ENCODE measurements at regions not wholly inside any gene's neighbourhood (a gene's known extent, or its start where the extent isn't known, plus 50 kb on each side); places are given as distances from the start of the nearest gene placed in this dataset.

- Histone ChIP-seq H3K27me3 (replicated peaks in 1 of 4; ENCODE audit: control insufficient read depth in 3 of 4, extremely low read depth in 1 of 4, insufficient read depth in 3 of 4, low read length in 3 of 4) (no peaks in the 10 kb centered on the region), H2BK12ac (ENCODE audit: low read depth, low read length) (no peak overlapping the region), H2BK5ac (ENCODE audit: low read depth, low read length) (no peak overlapping the region), H3K56ac (replicated peaks; ENCODE audit: insufficient read length, low read depth, low read length) (no peak overlapping the region), H2BK15ac (ENCODE audit: low read length) (no peak overlapping the region), H4K91ac (replicated peaks; ENCODE audit: insufficient read length, low read length) (no peak overlapping the region), H4K8ac (ENCODE audit: extremely low read depth, insufficient read depth, low read length) (no peak overlapping the region), H4K20me1 (replicated peaks in 1 of 2; ENCODE audit: control insufficient read depth in 1 of 2, insufficient read depth in 2 of 2, low read length in 2 of 2) (no peaks in the 10 kb centered on the region), H3K27ac (ENCODE audit: low read depth, low read length) (no peak overlapping the region), H2AFZ (ENCODE audit: low read length) (no peak overlapping the region; the same call in 1 of the 2 replicates), H3K36me3 (ENCODE audit: control insufficient read depth in 2 of 4, insufficient read depth in 4 of 4, low read length in 3 of 4) (no peaks in the 10 kb centered on the region), H3K79me1 (ENCODE audit: low read depth, low read length) (no peaks in the 10 kb centered on the region), H3K4me1 (replicated peaks in 1 of 4; ENCODE audit: control insufficient read depth in 3 of 4, insufficient read depth in 4 of 4, low read length in 3 of 4) (no peaks in the 10 kb centered on the region), H3K18ac (ENCODE audit: extremely low read depth, low read length) (no peak overlapping the region), H3K79me2 (ENCODE audit: control insufficient read depth in 1 of 2, insufficient read depth in 2 of 2, low read length in 2 of 2) (no peaks in the 10 kb centered on the region), H3K23ac (ENCODE audit: insufficient read length) (no peak overlapping the region), H3K14ac (ENCODE audit: insufficient read length) (no peak overlapping the region), H3K4ac (replicated peaks; ENCODE audit: insufficient read length, low read depth, low read length) (no peak overlapping the region), H3K23me2 (ENCODE audit: low read depth, low read length) (no peaks in the 10 kb centered on the region), H2AK5ac (ENCODE audit: low read depth, low read length) (no peak overlapping the region), H3K9ac (replicated peaks in 1 of 4; ENCODE audit: extremely low read depth in 1 of 4, low read depth in 3 of 4, low read length in 3 of 4) (no peak overlapping the region), H2BK20ac (ENCODE audit: low read length) (no peak overlapping the region), H3K4me2 (ENCODE audit: insufficient read depth in 1 of 2, low read depth in 2 of 2, low read length in 2 of 2) (no peak overlapping the region), H3K4me3 (ENCODE audit: extremely low read depth in 1 of 4, insufficient read depth in 2 of 4, low read depth in 3 of 4, low read length in 4 of 4) (no peak overlapping the region), H2BK120ac (replicated peaks; ENCODE audit: low read depth, low read length) (no peak overlapping the region), H3K9me3 (ENCODE audit: insufficient read depth in 2 of 2, low read depth in 1 of 2, low read length in 1 of 2) (no peaks in the 10 kb centered on the region), H4K5ac (ENCODE audit: insufficient read length, low read depth, low read length) (no peak overlapping the region)
- FAIRE-seq, result no peak
- CTCF ChIA-PET (ENCODE audit: partially characterized antibody), result interaction anchor here (1.3 kb wide), 1 partner anchor 9 kb away, joined by 5 read pairs; no protein-coding TSS in a partner anchor
- WGBS, 2 experiments (ENCODE audit: extremely low coverage in 1 of 2, insufficient coverage in 1 of 2, insufficient read length in 1 of 2, insufficient replicate concordance in 2 of 2, low coverage in 1 of 2, low lambda C conversion rate in 2 of 2, missing lambda C conversion rate in 1 of 2), result 88% methylated on average over 3 of the region's 3 CpGs; no CpG with 5 or more reads in 1 of the 2 experiments
- TF ChIP-seq NRF1 (IDR thresholded peaks at IDR 0.05; ENCODE audit: low read depth, low read length) (no peak), GTF2F1 (IDR thresholded peaks at IDR 0.05; ENCODE audit: borderline replicate concordance, low read depth, low read length) (no peak), SUZ12 (IDR thresholded peaks at IDR 0.05; ENCODE audit: low read length) (no peak), NANOG (IDR thresholded peaks at IDR 0.05; ENCODE audit: insufficient read depth, low read depth, low read length, poor library complexity, severe bottlenecking) (no peak), KDM5A (IDR thresholded peaks at IDR 0.05; ENCODE audit: low read length) (no peak), CEBPB (IDR thresholded peaks at IDR 0.05; ENCODE audit: low read depth, low read length) (no peak), ATF2 (IDR thresholded peaks at IDR 0.05; ENCODE audit: low read length) (no peak), CBX8 (IDR thresholded peaks at IDR 0.05; ENCODE audit: borderline replicate concordance, low read depth, low read length) (no peak), EGR1 (IDR thresholded peaks at IDR 0.05; ENCODE audit: borderline replicate concordance, low read depth, low read length) (no peak), SIRT6 (IDR thresholded peaks at IDR 0.05; ENCODE audit: low read length) (no peak)
- DNase-seq (ENCODE audit: low read depth in 1 of 2, low spot score in 2 of 2), result no peak
- POLR2A ChIA-PET (ENCODE audit: partially characterized antibody), result no interaction called here
These were observed 75.7 kb upstream of the RRP15 start for GRCh38 chr1:218209351-218209861.
